NCI-H1048 (cell line): ENCODE measurements at regions not wholly inside any gene's neighbourhood (a gene's known extent, or its start where the extent isn't known, plus 50 kb on each side); places are given as distances from the start of the nearest gene placed in this dataset.
"Not testable (repeated sequence)": the region's sequence is repeated elsewhere in the genome, so short reads cannot be mapped to it uniquely, and the experiment has no call there.

Source experiments
- DNase-seq: peaks from one replicate; lab custom pipeline; 2025; lab: John Stamatoyannopoulos, UW

GRCh38 chr3:28575746-28576613 lies 227.4 kb upstream of the AZI2 start:
- no peak for DNase-seq

- DNase-seq, result no peak
Measured at GRCh38 chr3:28576614-28577200, 228.1 kb upstream of the AZI2 start.

- DNase-seq, result no peak
Measured at GRCh38 chr3:28577941-28578500, 229.4 kb upstream of the AZI2 start.

- DNase-seq, result no peak
Measured at GRCh38 chr3:28586325-28586724, 237.7 kb upstream of the AZI2 start.

- no peak for DNase-seq
Measured at GRCh38 chr3:28587723-28588122, 239.1 kb upstream of the AZI2 start.

- DNase-seq, result no peak
Measured at GRCh38 chr3:28590216-28590615, 241.6 kb upstream of the AZI2 start.

- no peak for DNase-seq
Measured at GRCh38 chr3:28590860-28591259, 242.2 kb upstream of the AZI2 start.

- no peak for DNase-seq
Measured at GRCh38 chr3:28595372-28595771, 246.7 kb upstream of the AZI2 start.

GRCh38 chr3:28597452-28597851 lies 248.8 kb upstream of the AZI2 start:
- DNase-seq, result no peak

- DNase-seq, result no peak
Measured at GRCh38 chr3:28598165-28598564, 249.5 kb upstream of the AZI2 start.

GRCh38 chr3:28601291-28601690 lies 252.7 kb upstream of the AZI2 start:
- no peak for DNase-seq

GRCh38 chr3:28606283-28606682 lies 257.7 kb upstream of the AZI2 start:
- no peak for DNase-seq

GRCh38 chr3:28612232-28612631 lies 263.6 kb upstream of the AZI2 start:
- DNase-seq, result no peak

- no peak for DNase-seq
Measured at GRCh38 chr3:28613511-28614106, 265.0 kb upstream of the AZI2 start.

- DNase-seq, result no peak
Measured at GRCh38 chr3:28615071-28615470, 266.4 kb upstream of the AZI2 start.

- no peak for DNase-seq
Measured at GRCh38 chr3:28615971-28616370, 267.3 kb upstream of the AZI2 start.

- DNase-seq, result no peak
Measured at GRCh38 chr3:28617821-28618220, 269.2 kb upstream of the AZI2 start.

GRCh38 chr3:28623106-28623505 lies 274.5 kb upstream of the AZI2 start:
- DNase-seq, result no peak

GRCh38 chr3:28624084-28624483 lies 275.5 kb upstream of the AZI2 start:
- no peak for DNase-seq

- DNase-seq, result not testable (repeated sequence)
Measured at GRCh38 chr3:28627843-28628242, 279.2 kb upstream of the AZI2 start.

- DNase-seq, result no peak
Measured at GRCh38 chr3:28634019-28634418, 285.4 kb upstream of the AZI2 start.

GRCh38 chr3:28637742-28638141 lies 289.1 kb upstream of the AZI2 start:
- no peak for DNase-seq

- DNase-seq, result no peak
Measured at GRCh38 chr3:28645149-28645548, 296.5 kb upstream of the AZI2 start.
